Erythroblast (primary cell): ENCODE measurements at regions not wholly inside any gene's neighbourhood (a gene's known extent, or its start where the extent isn't known, plus 50 kb on each side); places are given as distances from the start of the nearest gene placed in this dataset.

Source experiments
- DNase-seq, 2 experiments: peaks; one replicate each; lab custom pipeline; 2025; lab: John Stamatoyannopoulos, UW
- GATA1 ChIP-seq: IDR thresholded peaks from 2 replicates; pipeline ENCODE4 v1.6.1; 2011; ENCODE audit warnings: low read depth, mild to moderate bottlenecking, control low read depth, low read length, moderate library complexity
- POLR2A ChIP-seq: IDR thresholded peaks from 2 replicates; pipeline ENCODE4 v1.6.1; 2011; ENCODE audit warnings: mild to moderate bottlenecking, low read length

GRCh38 chr21:38965910-38966504, 160.3 kb downstream of the ETS2 start:
- TF ChIP-seq POLR2A = no peak
- no peak for TF ChIP-seq GATA1

GRCh38 chr21:38965241-38965640, 159.5 kb downstream of the ETS2 start:
- DNase-seq = no peak
- TF ChIP-seq POLR2A (no peak), GATA1 (no peak)

More at GRCh38 chr21:38965910-38966504, 160.3 kb downstream of the ETS2 start:
- no peak for DNase-seq

- TF ChIP-seq POLR2A (no peak), GATA1 (no peak)
- no peak for DNase-seq
Observed at GRCh38 chr21:38963006-38963405, 157.3 kb downstream of the ETS2 start.

GRCh38 chr21:38960251-38960650, 154.5 kb downstream of the ETS2 start:
- TF ChIP-seq GATA1 (no peak), POLR2A (no peak)
- DNase-seq = no peak

GRCh38 chr21:38959692-38960061, 153.9 kb downstream of the ETS2 start:
- no peak for DNase-seq

GRCh38 chr21:38958940-38959691, 153.4 kb downstream of the ETS2 start:
- DNase-seq = peak; percentile 35 to 48
- TF ChIP-seq GATA1 (no peak), POLR2A (peak; percentile 36)

More at GRCh38 chr21:38959692-38960061, 153.9 kb downstream of the ETS2 start:
- no peak for TF ChIP-seq GATA1
- no peak for TF ChIP-seq POLR2A

GRCh38 chr21:38958323-38958705, 152.6 kb downstream of the ETS2 start:
- TF ChIP-seq POLR2A = no peak

GRCh38 chr21:38957575-38958322, 152.0 kb downstream of the ETS2 start:
- TF ChIP-seq POLR2A (no peak), GATA1 (no peak)
- DNase-seq = no peak

More at GRCh38 chr21:38958323-38958705, 152.6 kb downstream of the ETS2 start:
- DNase-seq = no peak

GRCh38 chr21:38956856-38957571, 151.3 kb downstream of the ETS2 start:
- TF ChIP-seq GATA1 (no peak), POLR2A (no peak)
- peak in 1 of 2 experiments; percentile 11 for DNase-seq

GRCh38 chr21:38956521-38956855, 150.8 kb downstream of the ETS2 start:
- DNase-seq = no peak
- TF ChIP-seq GATA1 = no peak
- TF ChIP-seq POLR2A = no peak

- DNase-seq = no peak
- no peak for TF ChIP-seq GATA1
- no peak for TF ChIP-seq POLR2A
Observed at GRCh38 chr21:38956007-38956406, 150.3 kb downstream of the ETS2 start.

- TF ChIP-seq POLR2A (no peak), GATA1 (no peak)
- no peak for DNase-seq
Observed at GRCh38 chr21:38955495-38955894, 149.8 kb downstream of the ETS2 start.

- DNase-seq = no peak
- TF ChIP-seq GATA1 (no peak), POLR2A (no peak)
Observed at GRCh38 chr21:38954588-38955004, 148.9 kb downstream of the ETS2 start.

- DNase-seq = no peak
- TF ChIP-seq GATA1 = no peak
- no peak for TF ChIP-seq POLR2A
Observed at GRCh38 chr21:38953516-38953915, 147.8 kb downstream of the ETS2 start.
